Astrocyte (in vitro differentiated cells and primary cell): ENCODE measurements at regions not wholly inside any gene's neighbourhood (a gene's known extent, or its start where the extent isn't known, plus 50 kb on each side); places are given as distances from the start of the nearest gene placed in this dataset.

Source experiments
- DNase-seq: peaks from one replicate; pipeline ENCODE4 v3.0.0-alpha.2; 2010; ENCODE audit warnings: low read depth
- FAIRE-seq: peaks from 2 replicates; lab custom pipeline; 2011; peaks lifted over from hg19 to GRCh38; lab: Jason Lieb, UNC
- H2AFZ ChIP-seq: 2 replicates; pipeline ENCODE4 v1.6.0; 2012; ENCODE audit warnings: low read depth, low read length, inconsistent platforms
- H3K27ac ChIP-seq: 2 replicates; pipeline ENCODE4 v1.5.1; 2011; ENCODE audit warnings: low read depth, low read length, inconsistent platforms
- H3K27me3 ChIP-seq: 2 replicates; pipeline ENCODE4 v1.6.0; 2011; ENCODE audit warnings: low read length, inconsistent platforms; ENCODE audit not compliant: insufficient read depth
- H3K36me3 ChIP-seq: 2 replicates; pipeline ENCODE4 v1.5.1; 2011; ENCODE audit warnings: low read length, inconsistent platforms; ENCODE audit not compliant: insufficient read depth
- H3K4me1 ChIP-seq: 2 replicates; pipeline ENCODE4 v1.5.1; 2011; ENCODE audit warnings: low read length, inconsistent platforms; ENCODE audit not compliant: insufficient read depth
- H3K4me2 ChIP-seq: 2 replicates; pipeline ENCODE4 v1.6.0; 2012; ENCODE audit warnings: low read length, inconsistent platforms
- H3K4me3 ChIP-seq: 2 replicates; pipeline ENCODE4 v1.5.1; 2011; ENCODE audit warnings: low read depth, mild to moderate bottlenecking, low read length, inconsistent platforms; ENCODE audit not compliant: insufficient read depth
- H3K79me2 ChIP-seq: 2 replicates; pipeline ENCODE4 v1.6.0; 2012; ENCODE audit warnings: mild to moderate bottlenecking, low read length, inconsistent platforms; ENCODE audit not compliant: insufficient read depth
- H3K9ac ChIP-seq: 2 replicates; pipeline ENCODE4 v1.6.0; 2012; ENCODE audit warnings: mild to moderate bottlenecking, low read length, inconsistent platforms
- H3K9me3 ChIP-seq: 2 replicates; pipeline ENCODE4 v1.5.1; 2012; ENCODE audit warnings: low read depth, mild to moderate bottlenecking, low read length, inconsistent platforms; ENCODE audit not compliant: insufficient read depth
- H4K20me1 ChIP-seq: 2 replicates; pipeline ENCODE4 v1.6.0; 2012; ENCODE audit warnings: low read length, inconsistent platforms; ENCODE audit not compliant: insufficient read depth
- H3K27ac Mint-ChIP-seq: one replicate; pipeline ENCODE4 v1.8.0; 2021; ENCODE audit warnings: mild to moderate bottlenecking, mixed read lengths; ENCODE audit not compliant: unreplicated experiment
- H3K27me3 Mint-ChIP-seq: one replicate; pipeline ENCODE4 v1.8.0; 2021; ENCODE audit warnings: low read depth, mixed read lengths; ENCODE audit not compliant: unreplicated experiment
- H3K36me3 Mint-ChIP-seq: one replicate; pipeline ENCODE4 v1.8.0; 2021; ENCODE audit warnings: low read depth, mixed read lengths; ENCODE audit not compliant: unreplicated experiment
- H3K4me1 Mint-ChIP-seq: one replicate; pipeline ENCODE4 v1.8.0; 2021; ENCODE audit warnings: low read depth, mixed read lengths; ENCODE audit not compliant: unreplicated experiment
- H3K4me3 Mint-ChIP-seq: one replicate; pipeline ENCODE4 v1.8.0; 2021; ENCODE audit warnings: mild to moderate bottlenecking, moderate library complexity, mixed read lengths; ENCODE audit not compliant: unreplicated experiment
- H3K9me3 Mint-ChIP-seq: one replicate; pipeline ENCODE4 v1.8.0; 2021; ENCODE audit warnings: mild to moderate bottlenecking, mixed read lengths; ENCODE audit not compliant: unreplicated experiment
- EZH2 ChIP-seq: IDR thresholded peaks from 2 replicates; pipeline ENCODE4 v1.6.1; 2012; ENCODE audit warnings: mild to moderate bottlenecking, low read length, inconsistent platforms; ENCODE audit not compliant: insufficient read depth
- TF ChIP-seq, protein P1 (sequence below): IDR thresholded peaks from 2 replicates; pipeline ENCODE4 v1.5.1; 2011; ENCODE audit warnings: low read depth, mild to moderate bottlenecking, inconsistent platforms, low read length, moderate library complexity; ENCODE audit not compliant: insufficient read depth

DNA sequence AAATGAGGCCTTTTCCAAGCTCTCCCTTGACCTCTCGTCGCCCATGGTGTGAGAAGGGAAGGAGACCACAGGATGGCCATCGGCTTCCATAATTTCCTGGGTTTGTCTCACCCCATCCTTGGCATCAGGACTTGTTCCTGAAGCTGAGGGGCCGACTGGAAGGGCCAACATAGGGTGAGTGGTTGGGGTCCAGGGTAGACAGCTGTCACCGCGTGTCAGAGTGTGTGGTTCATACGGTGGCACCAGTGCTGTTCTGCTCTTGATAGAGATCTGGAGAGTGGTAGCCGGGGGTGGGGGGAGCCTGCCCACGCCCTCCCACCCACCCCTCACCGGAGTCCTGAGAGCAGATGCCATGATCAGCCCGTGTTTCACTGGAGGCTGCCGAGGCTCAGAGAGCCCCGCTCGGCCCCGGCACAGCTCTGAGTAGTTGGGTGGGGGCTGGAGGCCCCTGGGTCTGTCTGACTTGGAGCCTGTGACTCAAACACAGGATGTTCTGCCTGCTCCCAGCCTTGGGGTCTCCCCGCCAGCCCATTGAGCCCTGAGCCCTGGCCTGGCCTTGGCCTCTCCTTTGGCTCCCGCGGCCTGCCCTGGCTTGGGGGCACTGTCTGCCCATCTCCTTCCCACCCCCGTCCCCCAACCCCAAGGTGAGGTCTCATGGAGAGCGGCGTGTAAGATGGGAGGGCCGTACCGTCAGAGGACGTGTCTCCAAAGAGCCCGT is 53.1 kb upstream of the IER5L start:
- Histone ChIP-seq H3K9ac (no peak overlapping the region), H3K4me1 (peaks cover 1% of the 10 kb centered on the region), H3K36me3 (no peaks in the 10 kb centered on the region), H3K27me3 (no peaks in the 10 kb centered on the region), H3K27ac (no peak overlapping the region), H4K20me1 (no peaks in the 10 kb centered on the region), H3K4me3 (no peak overlapping the region), H3K4me2 (no peak overlapping the region), H3K9me3 (peaks cover 9% of the 10 kb centered on the region), H3K79me2 (no peaks in the 10 kb centered on the region), H2AFZ (no peak overlapping the region)
- peaks cover 4% of the 10 kb centered on the region for H3K36me3 Mint-ChIP-seq
- TF ChIP-seq, protein P1, sequence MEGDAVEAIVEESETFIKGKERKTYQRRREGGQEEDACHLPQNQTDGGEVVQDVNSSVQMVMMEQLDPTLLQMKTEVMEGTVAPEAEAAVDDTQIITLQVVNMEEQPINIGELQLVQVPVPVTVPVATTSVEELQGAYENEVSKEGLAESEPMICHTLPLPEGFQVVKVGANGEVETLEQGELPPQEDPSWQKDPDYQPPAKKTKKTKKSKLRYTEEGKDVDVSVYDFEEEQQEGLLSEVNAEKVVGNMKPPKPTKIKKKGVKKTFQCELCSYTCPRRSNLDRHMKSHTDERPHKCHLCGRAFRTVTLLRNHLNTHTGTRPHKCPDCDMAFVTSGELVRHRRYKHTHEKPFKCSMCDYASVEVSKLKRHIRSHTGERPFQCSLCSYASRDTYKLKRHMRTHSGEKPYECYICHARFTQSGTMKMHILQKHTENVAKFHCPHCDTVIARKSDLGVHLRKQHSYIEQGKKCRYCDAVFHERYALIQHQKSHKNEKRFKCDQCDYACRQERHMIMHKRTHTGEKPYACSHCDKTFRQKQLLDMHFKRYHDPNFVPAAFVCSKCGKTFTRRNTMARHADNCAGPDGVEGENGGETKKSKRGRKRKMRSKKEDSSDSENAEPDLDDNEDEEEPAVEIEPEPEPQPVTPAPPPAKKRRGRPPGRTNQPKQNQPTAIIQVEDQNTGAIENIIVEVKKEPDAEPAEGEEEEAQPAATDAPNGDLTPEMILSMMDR, result no peak
- no peak for TF ChIP-seq EZH2
- peaks cover 13% of the 10 kb centered on the region for H3K27me3 Mint-ChIP-seq
- no peak overlapping the region for H3K4me3 Mint-ChIP-seq
- no peak overlapping the region for H3K27ac Mint-ChIP-seq
- DNase-seq (no peak), FAIRE-seq (no peak)
- H3K9me3 Mint-ChIP-seq, result peaks cover 10% of the 10 kb centered on the region
- H3K4me1 Mint-ChIP-seq, result no peaks in the 10 kb centered on the region

DNA sequence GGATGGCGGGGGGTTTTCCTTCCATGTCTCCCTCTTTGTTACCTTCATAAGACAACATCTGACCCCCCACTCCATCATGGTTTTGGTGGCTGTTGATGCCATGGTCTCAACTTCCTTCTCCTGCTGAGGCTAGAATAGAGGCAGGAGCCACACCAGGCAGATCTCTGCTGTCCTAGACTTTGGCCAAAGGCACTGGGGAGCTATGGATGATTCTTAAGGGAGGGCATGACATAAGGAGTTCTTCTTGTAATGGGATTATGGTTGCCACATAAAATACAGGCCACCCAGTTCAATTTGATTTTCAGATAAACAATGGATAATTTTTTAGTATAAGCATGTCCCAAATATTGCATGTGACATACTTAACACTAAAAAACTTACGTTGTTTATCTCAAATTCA is 52.2 kb upstream of the IER5L start:
- TF ChIP-seq, protein P1, result no peak
- TF ChIP-seq EZH2, result no peak
- H3K27ac Mint-ChIP-seq, result no peak overlapping the region
- DNase-seq (no peak), FAIRE-seq (no peak)
- Histone ChIP-seq H3K9me3 (peaks cover 9% of the 10 kb centered on the region), H3K9ac (no peak overlapping the region), H2AFZ (no peak overlapping the region), H3K79me2 (no peaks in the 10 kb centered on the region), H3K4me1 (peaks cover 8% of the 10 kb centered on the region), H3K27me3 (no peaks in the 10 kb centered on the region), H3K36me3 (no peaks in the 10 kb centered on the region), H4K20me1 (no peaks in the 10 kb centered on the region), H3K27ac (no peak overlapping the region), H3K4me3 (no peak overlapping the region), H3K4me2 (no peak overlapping the region)
- H3K27me3 Mint-ChIP-seq, result peaks cover 10% of the 10 kb centered on the region
- peaks cover 4% of the 10 kb centered on the region for H3K36me3 Mint-ChIP-seq
- no peak overlapping the region for H3K4me3 Mint-ChIP-seq
- H3K9me3 Mint-ChIP-seq, result peaks cover 10% of the 10 kb centered on the region
- H3K4me1 Mint-ChIP-seq, result no peaks in the 10 kb centered on the region
